ENCODE measurements at regions not wholly inside any gene's neighbourhood (a gene's known extent, or its start where the extent isn't known, plus 50 kb on each side); places are given as distances from the start of the nearest gene placed in this dataset.
"Not testable (repeated sequence)": the region's sequence is repeated elsewhere in the genome, so short reads cannot be mapped to it uniquely, and the experiment has no call there.

- ATAC-seq (replicated peaks in 1 of 2) (no peak), DNase-seq (no peak)
- Mint-ChIP-seq H3K36me3 (ENCODE audit: insufficient read depth in 2 of 2) (no peaks in the 10 kb centered on the region), H3K4me3 (no peak overlapping the region), H3K27me3 (ENCODE audit: low read depth) (no peaks in the 10 kb centered on the region), H3K9me3 (no peaks in the 10 kb centered on the region), H3K4me1 (ENCODE audit: low read depth) (no peaks in the 10 kb centered on the region), H3K27ac (no peak overlapping the region)
Measured at GRCh38 chr1:29801003-29801402, 564.7 kb downstream of the PTPRU start.

- Mint-ChIP-seq H3K27ac (no peak overlapping the region), H3K4me3 (no peak overlapping the region), H3K4me1 (ENCODE audit: low read depth) (no peaks in the 10 kb centered on the region), H3K9me3 (peaks cover 0 to under 1% of the 10 kb centered on the region in 2 donors), H3K27me3 (ENCODE audit: low read depth) (no peaks in the 10 kb centered on the region), H3K36me3 (ENCODE audit: insufficient read depth in 2 of 2) (no peaks in the 10 kb centered on the region)
- no peak for ATAC-seq (replicated peaks in 1 of 2)
- no peak for DNase-seq
Measured at GRCh38 chr1:29800522-29800956, 564.2 kb downstream of the PTPRU start.

GRCh38 chr1:29800120-29800519 is 563.8 kb downstream of the PTPRU start:
- H3K9me3 Mint-ChIP-seq, result peaks cover 0 to 2% of the 10 kb centered on the region in 2 donors
- H3K4me3 Mint-ChIP-seq, result no peak overlapping the region
- no peak for ATAC-seq (replicated peaks in 1 of 2)
- no peaks in the 10 kb centered on the region for H3K27me3 Mint-ChIP-seq (ENCODE audit: low read depth)
- H3K36me3 Mint-ChIP-seq (ENCODE audit: insufficient read depth in 2 of 2), result no peaks in the 10 kb centered on the region
- no peak for DNase-seq
- no peak overlapping the region for H3K27ac Mint-ChIP-seq
- no peaks in the 10 kb centered on the region for H3K4me1 Mint-ChIP-seq (ENCODE audit: low read depth)

- no peak overlapping the region for H3K4me3 Mint-ChIP-seq
- H3K4me1 Mint-ChIP-seq (ENCODE audit: low read depth), result no peaks in the 10 kb centered on the region
- ATAC-seq (replicated peaks in 1 of 2) (no peak), DNase-seq (no peak)
- H3K27me3 Mint-ChIP-seq (ENCODE audit: low read depth), result no peaks in the 10 kb centered on the region
- no peak overlapping the region for H3K27ac Mint-ChIP-seq
- no peaks in the 10 kb centered on the region for H3K36me3 Mint-ChIP-seq (ENCODE audit: insufficient read depth in 2 of 2)
- peaks cover 2% of the 10 kb centered on the region in 2 donors for H3K9me3 Mint-ChIP-seq
Measured at GRCh38 chr1:29798699-29799566, 562.6 kb downstream of the PTPRU start.

- H3K9me3 Mint-ChIP-seq; H3K4me1 Mint-ChIP-seq (ENCODE audit: low read depth); H3K27ac Mint-ChIP-seq; H3K27me3 Mint-ChIP-seq (ENCODE audit: low read depth); H3K36me3 Mint-ChIP-seq (ENCODE audit: insufficient read depth in 2 of 2); ATAC-seq (replicated peaks in 1 of 2); H3K4me3 Mint-ChIP-seq; DNase-seq: not testable (repeated sequence)
Measured at GRCh38 chr1:29797125-29797524, 560.8 kb downstream of the PTPRU start.

GRCh38 chr1:29795965-29796364 is 559.6 kb downstream of the PTPRU start:
- H3K4me3 Mint-ChIP-seq; H3K27ac Mint-ChIP-seq; H3K27me3 Mint-ChIP-seq (ENCODE audit: low read depth); ATAC-seq (replicated peaks in 1 of 2); H3K36me3 Mint-ChIP-seq (ENCODE audit: insufficient read depth in 2 of 2); H3K4me1 Mint-ChIP-seq (ENCODE audit: low read depth); DNase-seq; H3K9me3 Mint-ChIP-seq: not testable (repeated sequence)

- H3K27ac Mint-ChIP-seq, result no peak overlapping the region
- peaks cover 2% of the 10 kb centered on the region in 2 donors for H3K9me3 Mint-ChIP-seq
- DNase-seq (no peak), ATAC-seq (replicated peaks in 1 of 2) (no peak)
- no peaks in the 10 kb centered on the region for H3K36me3 Mint-ChIP-seq (ENCODE audit: insufficient read depth in 2 of 2)
- no peak overlapping the region for H3K4me3 Mint-ChIP-seq
- H3K27me3 Mint-ChIP-seq (ENCODE audit: low read depth), result no peaks in the 10 kb centered on the region
- peaks cover 5% of the 10 kb centered on the region for H3K4me1 Mint-ChIP-seq (ENCODE audit: low read depth)
Measured at GRCh38 chr1:29793653-29794348, 557.5 kb downstream of the PTPRU start.

GRCh38 chr1:29793101-29793546 is 556.8 kb downstream of the PTPRU start:
- peak overlapping the region; percentile 70 for H3K27ac Mint-ChIP-seq
- no peaks in the 10 kb centered on the region for H3K36me3 Mint-ChIP-seq (ENCODE audit: insufficient read depth in 2 of 2)
- DNase-seq, result peak; percentile 74 to 84
- no peak overlapping the region for H3K4me3 Mint-ChIP-seq
- ATAC-seq (replicated peaks in 1 of 2), result peak; percentile 27 to 79
- peaks cover 2% of the 10 kb centered on the region in 2 donors for H3K9me3 Mint-ChIP-seq
- no peaks in the 10 kb centered on the region for H3K27me3 Mint-ChIP-seq (ENCODE audit: low read depth)
- peaks cover 5% of the 10 kb centered on the region for H3K4me1 Mint-ChIP-seq (ENCODE audit: low read depth)

GRCh38 chr1:29789910-29790247 is 553.6 kb downstream of the PTPRU start:
- Mint-ChIP-seq H3K27me3 (ENCODE audit: low read depth) (no peaks in the 10 kb centered on the region), H3K4me3 (no peak overlapping the region), H3K9me3 (peaks cover 0 to 2% of the 10 kb centered on the region in 2 donors), H3K36me3 (ENCODE audit: insufficient read depth in 2 of 2) (no peaks in the 10 kb centered on the region), H3K4me1 (ENCODE audit: low read depth) (peaks cover 5% of the 10 kb centered on the region), H3K27ac (no peak overlapping the region)
- ATAC-seq (replicated peaks in 1 of 2), result no peak
- no peak for DNase-seq

- H3K27me3 Mint-ChIP-seq (ENCODE audit: low read depth), result no peaks in the 10 kb centered on the region
- no peaks in the 10 kb centered on the region for H3K9me3 Mint-ChIP-seq
- no peak overlapping the region for H3K27ac Mint-ChIP-seq
- H3K4me3 Mint-ChIP-seq, result no peak overlapping the region
- ATAC-seq (replicated peaks in 1 of 2) (no peak), DNase-seq (no peak)
- H3K36me3 Mint-ChIP-seq (ENCODE audit: insufficient read depth in 2 of 2), result no peaks in the 10 kb centered on the region
- H3K4me1 Mint-ChIP-seq (ENCODE audit: low read depth), result peaks cover 5% of the 10 kb centered on the region
Measured at GRCh38 chr1:29789221-29789909, 553.0 kb downstream of the PTPRU start.

GRCh38 chr1:29786791-29787732 is 550.7 kb downstream of the PTPRU start:
- Mint-ChIP-seq H3K4me3 (no peak overlapping the region), H3K9me3 (no peaks in the 10 kb centered on the region), H3K4me1 (ENCODE audit: low read depth) (no peaks in the 10 kb centered on the region), H3K36me3 (ENCODE audit: insufficient read depth in 2 of 2) (no peaks in the 10 kb centered on the region), H3K27me3 (ENCODE audit: low read depth) (no peaks in the 10 kb centered on the region), H3K27ac (no peak overlapping the region)
- ATAC-seq (replicated peaks in 1 of 2) (no peak), DNase-seq (no peak)

- no peak for DNase-seq
Measured at GRCh38 chr1:29786195-29786594, 549.9 kb downstream of the PTPRU start.

More at GRCh38 chr1:29786195-29786594, 549.9 kb downstream of the PTPRU start:
- Mint-ChIP-seq H3K36me3 (ENCODE audit: insufficient read depth in 2 of 2) (no peaks in the 10 kb centered on the region), H3K9me3 (no peaks in the 10 kb centered on the region), H3K27me3 (ENCODE audit: low read depth) (peaks cover 6% of the 10 kb centered on the region), H3K4me3 (no peak overlapping the region), H3K27ac (no peak overlapping the region), H3K4me1 (ENCODE audit: low read depth) (no peaks in the 10 kb centered on the region)
- no peak for ATAC-seq (replicated peaks in 1 of 2)

Data from activated T-cell treated with anti-CD3 and anti-CD28 coated beads, Interleukin-2, amount 50 U/mL, for 72 hours (primary cell).